ENCODE measurements at regions not wholly inside any gene's neighbourhood (a gene's known extent, or its start where the extent isn't known, plus 50 kb on each side); places are given as distances from the start of the nearest gene placed in this dataset.

DNA sequence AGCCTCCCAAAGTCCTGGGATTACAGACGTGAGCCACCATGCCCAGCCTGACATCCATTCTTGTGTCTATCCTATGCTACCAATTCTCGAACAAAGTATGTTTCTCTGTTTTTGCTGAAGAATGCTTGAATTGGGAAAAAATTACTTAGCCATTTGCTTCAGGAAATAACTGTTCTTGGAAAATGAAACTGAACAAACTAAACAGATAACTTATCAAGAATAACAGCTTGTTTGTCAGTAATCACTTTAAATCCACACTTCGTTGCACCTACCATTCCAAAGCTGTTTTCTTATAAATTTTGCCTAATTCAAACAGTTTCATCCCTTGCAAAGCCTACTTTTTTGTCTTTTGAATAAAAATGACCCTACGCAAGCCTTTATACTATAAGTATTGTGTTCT lies 672.9 kb downstream of the SUCLG1 start:
- DNase-seq (ENCODE audit: low read depth): no peak

DNA sequence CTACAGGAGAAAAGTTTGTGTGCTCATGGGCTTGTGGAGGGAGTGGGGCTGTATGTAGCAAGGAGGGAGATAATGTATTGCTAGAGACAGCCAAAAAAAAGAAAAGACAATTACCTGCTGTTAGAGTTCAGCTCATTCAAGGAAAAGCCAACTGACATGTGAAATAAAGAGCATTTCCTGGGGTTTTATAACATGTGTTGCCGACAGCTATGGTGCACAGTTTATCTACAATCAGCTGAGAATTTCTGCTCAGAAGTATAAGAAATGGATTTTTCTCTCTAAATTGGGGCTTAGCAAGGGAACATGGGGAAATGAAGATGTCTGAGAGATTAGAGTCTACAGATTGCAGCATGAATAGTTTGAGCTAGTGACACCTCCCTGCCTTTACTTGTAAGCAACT lies 674.1 kb downstream of the SUCLG1 start:
- no peak for DNase-seq (ENCODE audit: low read depth)

DNA sequence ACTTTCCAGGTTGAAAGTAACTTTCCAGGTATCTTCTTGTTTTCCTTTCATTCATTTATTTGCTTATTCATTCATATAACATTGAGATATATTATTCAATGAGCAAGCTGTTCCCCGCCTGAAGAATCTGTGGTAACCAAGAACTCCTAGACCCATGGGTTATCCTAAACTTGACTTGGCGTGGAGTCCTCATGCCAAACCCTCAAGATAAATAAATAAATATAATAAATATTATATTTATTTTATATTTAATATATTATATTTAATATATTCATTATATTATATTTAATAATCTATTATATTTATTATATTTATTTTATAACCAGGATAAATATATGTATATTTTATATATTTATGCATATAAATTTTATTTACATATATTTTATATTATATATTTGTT lies 674.8 kb downstream of the SUCLG1 start:
- no peak for DNase-seq (ENCODE audit: low read depth)

DNA sequence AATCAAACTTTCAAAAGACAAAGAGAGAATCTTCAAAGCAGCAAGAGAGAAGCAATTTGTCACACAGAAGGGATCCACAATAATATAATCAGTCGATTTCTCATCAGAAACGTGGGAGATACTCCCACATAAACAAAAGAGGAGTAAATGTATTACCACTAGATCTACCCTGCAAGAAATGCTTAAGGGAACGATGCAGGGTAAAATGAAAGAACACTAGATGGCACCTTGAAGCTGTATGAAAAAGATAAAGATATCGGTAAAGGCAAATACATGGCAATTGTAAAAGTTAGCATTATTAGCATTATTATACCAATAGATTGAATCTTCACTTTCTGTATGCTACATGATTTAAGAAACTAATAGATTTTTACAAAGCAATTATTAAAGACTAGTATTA lies 677.0 kb downstream of the SUCLG1 start:
- no peak for DNase-seq (ENCODE audit: low read depth)

DNA sequence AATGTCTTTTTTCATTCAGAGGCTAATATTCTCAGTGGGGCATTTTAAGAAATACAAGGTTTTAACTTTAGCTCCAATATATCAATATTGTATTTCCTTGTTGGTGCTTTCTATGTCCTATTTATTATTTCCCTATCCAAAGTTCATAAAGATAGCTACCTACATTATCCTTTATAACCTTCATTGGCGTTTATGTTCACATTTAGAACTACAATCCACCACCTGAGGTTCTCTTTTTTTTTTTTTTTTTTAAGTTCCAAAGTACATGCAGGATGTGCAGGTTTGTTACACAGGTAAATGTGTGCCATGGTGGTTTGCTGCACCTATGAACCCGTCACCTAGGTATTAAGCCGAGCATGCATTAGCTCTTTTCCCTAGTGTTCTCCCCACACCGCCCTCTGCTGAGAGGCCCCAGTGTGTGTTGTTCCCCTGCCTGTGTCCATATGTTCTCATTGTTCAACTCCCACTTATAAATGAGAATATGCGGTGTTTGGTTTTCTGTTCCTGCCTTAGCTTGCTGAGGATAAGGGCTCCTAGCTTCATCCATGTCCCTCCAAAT lies 694.6 kb downstream of the SUCLG1 start:
- no peak for DNase-seq (ENCODE audit: low read depth)

DNA sequence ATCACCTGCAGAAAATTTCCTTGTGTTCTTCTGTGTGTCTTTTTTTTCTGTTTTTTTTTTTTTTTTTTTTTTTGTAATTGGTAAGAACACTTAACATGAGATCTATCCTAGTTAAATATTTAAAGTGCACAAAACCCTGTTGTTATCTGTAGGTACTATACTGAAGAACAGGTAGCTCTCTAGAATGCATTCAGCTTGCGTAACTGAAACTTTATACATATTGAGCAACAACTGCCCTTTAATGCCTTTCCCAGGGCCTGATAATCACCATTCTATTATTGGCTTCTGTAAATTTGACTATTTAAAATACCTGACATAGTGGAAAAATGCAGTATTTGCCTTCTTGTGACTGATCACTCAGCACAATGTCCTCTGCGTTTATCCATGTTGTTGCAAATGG lies 701.8 kb downstream of the SUCLG1 start:
- DNase-seq (ENCODE audit: low read depth): no peak

DNA sequence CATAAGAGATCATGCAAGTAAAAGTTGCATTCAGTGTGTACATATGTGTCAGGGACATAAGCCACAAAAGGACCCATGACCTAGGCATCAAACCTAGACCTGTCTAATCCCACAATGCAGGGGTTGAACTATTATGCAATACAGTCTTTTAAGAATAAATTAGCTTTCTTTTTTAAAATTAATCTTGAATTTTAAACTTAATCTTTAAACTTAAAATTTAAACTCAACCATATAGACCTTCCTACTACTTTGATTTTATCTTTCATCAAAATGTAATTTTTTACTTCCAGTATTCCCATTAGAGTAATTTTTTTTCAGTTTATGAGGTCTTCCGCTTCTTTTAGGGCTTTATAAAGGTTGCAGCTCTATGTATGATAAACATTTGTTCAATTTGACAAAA lies 702.9 kb downstream of the SUCLG1 start:
- no peak for DNase-seq (ENCODE audit: low read depth)

DNA sequence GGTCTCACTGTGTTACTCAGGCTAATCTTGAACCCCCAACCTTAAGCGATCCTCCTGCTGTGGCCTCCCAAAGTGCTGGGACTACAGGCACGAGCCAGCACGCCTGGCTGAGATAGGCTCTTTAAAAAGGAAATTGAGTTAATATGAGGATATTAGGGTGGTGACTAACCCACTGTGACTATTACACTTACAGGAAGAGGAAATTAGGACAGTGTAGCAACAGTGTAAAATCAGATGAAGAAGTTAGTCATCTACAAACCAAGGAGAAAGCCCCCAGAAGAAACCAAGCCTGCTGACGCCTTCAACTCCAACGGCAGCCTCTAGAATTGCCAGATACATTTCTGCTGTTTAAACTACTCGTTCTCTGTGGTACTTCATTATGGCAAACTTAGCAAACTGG lies 711.9 kb downstream of the SUCLG1 start:
- no peak for DNase-seq (ENCODE audit: low read depth)

DNA sequence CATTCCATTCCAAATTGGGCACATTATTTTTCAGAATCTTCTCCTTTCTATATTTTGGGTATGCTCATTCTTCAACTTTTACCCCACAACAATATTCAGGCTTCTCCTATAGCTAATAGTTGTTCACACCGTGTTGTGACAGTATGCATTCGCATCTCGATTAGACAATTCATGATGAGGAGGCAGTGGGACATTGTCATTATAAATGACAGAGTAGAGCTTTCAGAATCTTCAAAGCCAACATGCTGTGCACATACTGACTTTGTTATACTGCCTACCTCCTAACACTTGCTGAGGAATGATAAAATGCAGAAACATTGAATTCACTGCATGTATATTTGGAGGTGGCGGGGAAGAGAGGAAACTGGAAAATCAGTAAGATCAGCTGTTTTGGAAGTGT lies 714.2 kb downstream of the SUCLG1 start:
- DNase-seq (ENCODE audit: low read depth): no peak

DNA sequence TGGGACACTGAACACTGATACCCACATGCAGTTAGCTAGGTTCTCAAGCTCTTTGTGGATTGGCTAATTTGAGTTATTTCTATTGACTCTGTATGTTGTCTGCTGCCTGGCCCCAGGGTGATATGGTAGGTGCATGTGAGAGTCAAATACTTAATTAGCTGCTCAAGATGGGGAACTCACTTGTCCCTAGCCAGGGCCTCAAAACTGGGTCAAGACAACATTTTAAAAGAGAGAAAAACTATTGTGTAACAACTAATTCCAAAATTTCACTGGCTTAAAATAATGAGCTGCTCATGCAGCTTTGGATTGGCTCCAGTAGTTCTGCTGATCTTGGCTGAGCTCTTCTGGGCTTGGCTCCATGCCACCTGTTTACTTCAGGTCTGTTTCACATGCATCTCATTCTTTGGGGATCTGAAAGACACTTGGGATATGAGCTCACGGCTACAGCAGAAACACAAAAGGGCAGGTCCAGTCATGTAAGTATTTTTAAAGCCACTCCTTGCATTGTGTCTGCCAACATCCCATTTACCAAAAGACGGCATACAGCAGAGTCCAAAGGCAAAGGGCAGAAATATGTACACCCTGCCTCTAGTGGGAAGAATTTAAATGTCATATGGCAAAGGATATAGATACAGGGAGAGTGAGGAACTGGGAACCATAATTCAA lies 716.8 kb downstream of the SUCLG1 start:
- DNase-seq (ENCODE audit: low read depth): no peak

DNA sequence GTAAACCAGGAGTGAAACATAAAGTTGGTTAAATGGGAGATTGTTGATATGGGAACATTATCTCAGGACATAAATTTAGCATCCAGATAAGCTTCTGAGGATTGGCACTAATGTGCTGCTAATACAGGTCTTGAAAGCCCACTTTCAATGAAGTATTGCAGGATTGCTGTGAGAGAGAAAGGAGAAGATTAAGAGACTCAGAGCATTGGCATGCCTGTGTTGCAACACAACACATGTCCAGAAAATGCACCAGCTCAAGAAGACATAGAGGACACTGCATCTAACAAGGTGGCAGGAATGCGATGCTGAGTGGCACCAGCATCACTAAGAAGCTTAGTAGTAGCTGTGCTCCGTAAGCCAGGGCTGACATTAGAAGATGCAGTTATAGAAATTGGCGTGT lies 728.9 kb downstream of the SUCLG1 start:
- DNase-seq (ENCODE audit: low read depth): no peak

DNA sequence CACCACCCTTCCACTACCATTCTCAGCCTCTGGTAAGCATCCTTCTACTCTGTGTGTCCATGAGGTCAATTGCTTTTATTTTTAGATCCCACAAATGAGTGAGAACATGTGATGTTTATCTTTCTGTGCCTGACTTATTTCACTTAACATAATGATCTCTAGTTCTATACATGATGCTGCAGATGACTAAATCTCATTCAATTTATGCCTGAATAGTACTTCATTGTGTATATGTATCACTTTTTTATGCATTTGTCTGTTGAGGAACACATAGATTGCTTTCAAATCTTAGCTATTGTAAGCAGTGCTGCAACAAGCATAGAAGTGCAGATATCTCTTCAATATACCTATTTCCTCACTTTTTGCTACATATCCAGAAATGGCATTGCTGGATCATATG lies 733.3 kb downstream of the SUCLG1 start:
- no peak for DNase-seq (ENCODE audit: low read depth)

DNA sequence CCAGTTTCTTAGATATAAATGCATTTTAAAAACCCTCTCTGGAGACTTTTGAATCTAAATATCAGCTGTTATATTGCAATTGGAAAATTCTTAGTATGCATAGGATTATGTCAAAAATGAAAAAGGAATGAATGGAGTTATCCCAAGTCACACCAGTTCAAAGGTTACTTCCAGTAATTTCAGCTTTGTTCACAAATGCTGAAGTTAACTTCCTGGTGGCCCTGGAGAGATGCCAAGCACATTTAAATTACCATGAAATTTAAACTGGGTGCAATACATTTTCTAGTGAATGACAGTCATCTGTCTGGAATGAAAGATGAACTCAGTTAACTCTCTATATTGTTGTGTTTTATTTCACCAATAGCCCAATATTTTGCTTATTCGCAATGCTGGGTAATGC lies 753.9 kb downstream of the SUCLG1 start:
- DNase-seq (ENCODE audit: low read depth): no peak

DNA sequence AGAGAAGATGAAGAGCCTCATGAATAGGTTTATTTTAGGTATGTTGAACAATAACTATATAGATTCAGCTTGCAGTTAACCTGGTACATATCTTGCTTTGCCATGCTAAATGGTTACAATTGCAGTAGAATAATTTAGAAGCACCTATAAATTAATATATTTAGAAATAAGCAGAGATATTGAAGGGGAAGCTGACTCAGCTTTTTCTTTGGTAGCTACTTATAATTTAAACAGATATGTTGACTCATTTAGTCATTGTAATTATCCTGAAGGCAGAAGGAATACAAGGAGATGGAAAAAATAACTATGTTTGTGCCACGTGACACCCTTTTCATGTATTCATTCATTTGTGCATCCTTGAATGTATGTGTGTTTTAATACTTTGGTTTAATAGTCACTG lies 755.5 kb downstream of the SUCLG1 start:
- DNase-seq (ENCODE audit: low read depth): no peak

DNA sequence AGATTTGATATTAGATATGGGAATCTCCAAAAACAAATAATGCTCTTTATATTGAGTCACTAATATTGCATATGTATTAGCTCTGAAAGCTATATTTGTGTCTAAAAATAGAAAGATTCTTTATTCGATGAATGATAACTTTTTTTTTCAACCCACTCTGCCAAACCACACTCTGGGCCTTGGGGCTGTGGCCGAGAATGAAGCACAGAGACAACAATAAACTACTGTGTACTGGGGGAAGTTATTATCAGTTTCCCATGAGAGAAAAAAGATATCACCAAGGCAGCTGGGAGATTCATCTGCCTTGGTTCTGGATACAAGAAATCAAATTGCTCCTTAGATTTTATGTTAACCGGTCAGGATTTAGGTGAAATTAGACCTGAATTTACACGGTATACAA lies 762.2 kb downstream of the SUCLG1 start:
- no peak for DNase-seq (ENCODE audit: low read depth)

DNA sequence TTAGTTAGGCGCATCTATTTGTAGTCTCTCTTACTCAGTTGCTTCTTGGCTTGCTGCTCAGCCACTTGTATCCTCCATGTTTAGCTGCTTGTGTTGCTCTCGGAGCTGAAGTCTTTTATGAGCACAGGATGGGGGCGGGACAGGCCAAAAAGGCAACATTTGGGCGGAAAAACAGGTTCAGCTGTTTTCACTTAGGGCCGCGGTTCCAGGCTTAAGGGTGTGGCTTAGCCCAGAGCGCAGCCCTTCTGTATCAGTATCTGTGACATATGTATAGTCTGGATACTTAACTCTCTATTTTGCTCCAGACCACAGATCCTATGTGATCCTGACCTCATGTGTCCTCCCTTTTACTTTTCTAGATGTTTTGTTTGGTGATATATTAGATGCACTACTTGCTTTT lies 763.5 kb downstream of the SUCLG1 start:
- DNase-seq (ENCODE audit: low read depth): no peak

DNA sequence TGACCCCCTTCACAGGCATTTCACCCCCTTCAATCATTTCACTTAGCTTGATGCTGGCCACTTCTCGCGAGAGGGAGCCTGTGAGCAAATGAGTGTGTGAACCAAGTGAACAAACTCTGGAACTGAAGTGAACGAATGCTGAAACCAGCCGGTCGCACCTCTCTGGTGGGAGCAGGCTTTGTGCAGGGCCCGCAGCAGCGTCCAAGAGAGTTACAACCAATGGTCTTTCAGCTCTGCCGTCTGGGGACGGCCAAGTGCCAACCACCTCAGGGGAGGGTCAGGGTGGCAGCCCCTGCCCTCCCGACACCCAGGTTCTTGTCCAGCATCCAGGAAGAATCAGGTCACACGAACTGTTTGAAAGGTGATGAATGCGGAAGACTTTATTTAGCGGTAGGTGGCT lies 764.0 kb downstream of the SUCLG1 start:
- DNase-seq (ENCODE audit: low read depth): no peak

DNA sequence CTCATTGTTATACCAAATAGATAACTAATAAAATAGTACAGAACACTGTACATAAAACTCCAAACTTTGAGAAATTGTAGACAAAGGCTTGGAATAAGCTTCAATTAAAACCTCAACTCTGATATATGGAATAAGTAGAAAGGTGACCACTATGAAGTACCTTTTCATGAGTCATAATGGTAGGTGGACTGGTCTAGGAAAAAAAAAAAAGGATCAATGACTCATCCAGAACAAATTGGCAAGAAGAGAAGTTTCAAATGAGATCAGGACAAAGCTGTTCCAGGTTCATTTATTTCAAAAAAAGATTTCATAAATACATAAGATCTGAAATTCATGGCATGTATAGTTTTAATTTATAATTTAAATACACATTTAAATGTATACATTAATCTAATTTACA lies 769.7 kb downstream of the SUCLG1 start:
- DNase-seq (ENCODE audit: low read depth): no peak

DNA sequence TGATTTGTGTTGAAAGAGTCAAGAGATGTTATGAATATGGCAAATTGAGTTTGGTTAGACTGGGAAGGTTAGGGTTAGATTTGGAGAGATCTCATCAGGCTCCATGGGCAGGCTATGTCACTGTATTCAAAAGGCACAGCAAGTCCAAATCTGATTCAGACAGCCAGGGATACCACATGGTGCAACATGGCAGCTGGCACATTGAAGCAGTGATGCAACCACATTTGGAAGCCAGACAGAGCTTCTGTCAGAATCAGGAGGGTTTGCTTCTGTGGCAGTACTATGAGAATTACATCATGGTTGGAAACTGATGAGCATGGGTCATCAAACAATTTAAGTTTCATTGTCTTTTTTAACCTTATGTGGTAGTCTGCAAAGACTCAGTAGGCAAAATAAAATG lies 772.2 kb downstream of the SUCLG1 start:
- no peak for DNase-seq (ENCODE audit: low read depth)

DNA sequence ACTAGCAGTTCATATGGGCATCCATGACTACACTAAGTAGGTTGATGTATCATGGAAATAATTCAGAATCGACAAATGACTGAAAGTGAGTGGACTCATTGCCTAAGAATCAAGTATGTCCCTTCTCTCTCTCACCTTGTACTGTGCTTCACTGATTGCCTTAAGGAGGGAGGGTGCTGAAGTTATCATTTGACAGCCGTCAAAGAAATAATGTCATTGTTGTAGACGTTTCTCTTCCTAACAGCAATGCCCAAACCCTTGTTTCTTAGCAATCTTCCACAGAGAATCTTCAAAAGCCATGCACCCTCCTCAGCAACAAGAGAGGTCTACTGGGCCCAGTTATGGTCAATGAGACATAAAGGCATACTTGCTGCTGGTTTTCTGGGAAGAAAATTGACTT lies 785.0 kb downstream of the SUCLG1 start:
- DNase-seq (ENCODE audit: low read depth): no peak

DNA sequence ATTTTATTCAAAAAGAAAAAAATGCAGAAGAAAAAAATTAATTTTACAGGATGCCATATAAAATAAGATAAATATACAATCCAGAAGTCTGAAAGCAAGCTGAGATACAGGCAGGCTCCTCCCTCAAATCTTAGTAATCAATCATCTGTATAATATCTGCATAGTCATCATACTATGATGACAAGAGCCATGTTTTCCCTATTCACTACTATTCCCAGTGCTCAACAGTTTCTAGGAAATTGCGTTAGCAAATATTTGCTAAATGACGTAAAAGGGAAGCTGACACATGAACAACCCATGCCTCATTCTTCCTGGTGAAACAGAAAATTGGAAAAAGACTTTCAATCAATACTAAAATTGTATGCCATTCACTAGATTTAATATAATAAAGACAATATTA lies 793.2 kb downstream of the SUCLG1 start:
- DNase-seq (ENCODE audit: low read depth): no peak

DNA sequence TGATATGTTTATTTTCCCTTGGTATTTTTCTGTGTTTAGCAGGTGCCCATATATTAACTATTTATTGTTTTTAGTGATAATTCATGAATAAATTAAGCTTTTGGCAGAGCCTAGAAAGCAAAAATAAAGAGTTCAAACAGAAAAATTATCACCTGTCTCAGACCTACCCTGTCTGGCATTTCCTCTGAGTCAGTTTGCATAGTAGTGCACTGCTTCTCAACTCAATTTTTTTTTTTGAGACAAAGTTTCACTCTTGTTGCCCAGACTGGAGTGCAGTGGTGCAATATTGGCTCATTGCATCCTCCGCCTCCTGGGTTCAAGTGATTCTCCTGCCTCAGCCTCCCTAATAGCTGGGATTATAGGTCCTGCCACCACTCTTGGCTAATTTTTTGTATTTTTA lies 793.9 kb downstream of the SUCLG1 start:
- no peak for DNase-seq (ENCODE audit: low read depth)

DNA sequence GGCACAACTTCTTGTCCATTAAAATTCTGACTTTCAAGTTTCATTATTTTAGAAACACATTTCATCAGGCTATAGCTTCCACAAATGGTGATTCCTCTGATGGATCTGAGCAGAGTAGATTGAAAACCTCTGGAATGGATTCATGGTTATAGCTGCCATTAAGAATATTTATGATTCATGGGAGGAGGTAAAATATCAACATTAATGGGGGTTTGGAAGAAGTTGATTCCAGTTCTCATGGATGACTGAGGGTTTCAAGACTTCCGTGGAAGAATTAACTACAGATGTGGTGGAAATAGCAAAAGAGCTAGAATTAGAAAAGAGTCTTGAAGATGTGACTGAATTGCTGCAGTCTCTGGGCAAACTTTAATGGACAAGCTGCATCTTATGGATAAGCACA lies 797.4 kb downstream of the SUCLG1 start:
- DNase-seq (ENCODE audit: low read depth): no peak

DNA sequence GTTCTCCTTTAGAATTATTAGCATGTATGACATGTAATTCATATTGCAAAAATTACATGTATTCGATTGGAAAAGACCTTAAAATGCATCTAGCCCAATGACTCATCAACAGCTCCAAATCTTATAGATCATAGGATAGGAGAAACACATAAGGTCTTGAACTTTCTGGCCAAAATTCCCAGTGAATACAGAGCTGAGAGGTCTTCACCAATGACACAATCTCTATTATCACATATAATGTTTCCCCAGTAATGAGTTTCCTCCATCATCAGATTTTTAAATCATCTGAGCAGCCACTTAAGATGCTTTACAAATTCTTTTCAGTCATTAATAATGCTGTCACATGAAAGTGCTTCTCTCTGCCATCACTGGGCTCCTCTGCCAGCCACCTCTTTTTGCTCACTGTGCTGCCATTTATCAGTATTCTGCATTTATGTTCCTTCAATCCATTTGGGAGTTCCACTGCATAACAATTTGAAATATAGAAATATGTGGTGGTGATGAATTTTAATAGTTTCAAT lies 804.9 kb downstream of the SUCLG1 start:
- no peak for DNase-seq (ENCODE audit: low read depth)

Measured in T follicular helper cell (primary cell).